ENCODE measurements at regions not wholly inside any gene's neighbourhood (a gene's known extent, or its start where the extent isn't known, plus 50 kb on each side); places are given as distances from the start of the nearest gene placed in this dataset.
"Not testable (repeated sequence)": the region's sequence is repeated elsewhere in the genome, so short reads cannot be mapped to it uniquely, and the experiment has no call there.

DNA sequence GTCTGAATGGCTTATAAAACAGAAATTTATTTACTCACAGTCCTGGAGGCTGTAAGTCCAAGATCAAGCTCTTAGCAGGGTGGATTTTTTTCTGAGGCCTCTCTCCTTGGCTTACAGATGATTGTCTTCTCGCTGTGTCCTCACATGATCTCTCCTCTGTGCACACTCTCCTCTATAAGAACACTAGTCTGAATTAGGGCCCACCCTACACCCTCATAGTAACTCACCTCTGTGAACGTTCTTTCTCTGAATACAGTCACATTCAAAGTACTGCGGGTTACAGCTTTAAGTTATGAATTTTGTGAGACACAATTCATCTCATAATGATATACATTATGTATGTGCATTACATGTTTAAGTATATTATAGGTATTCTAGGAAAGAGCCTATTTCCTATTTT lies 135.7 kb upstream of the ATXN7L3B start:
- no peak for DNase-seq

GRCh38 chr12:74403221-74403470 lies 134.5 kb upstream of the ATXN7L3B start:
- DNase-seq = not testable (repeated sequence)

DNA sequence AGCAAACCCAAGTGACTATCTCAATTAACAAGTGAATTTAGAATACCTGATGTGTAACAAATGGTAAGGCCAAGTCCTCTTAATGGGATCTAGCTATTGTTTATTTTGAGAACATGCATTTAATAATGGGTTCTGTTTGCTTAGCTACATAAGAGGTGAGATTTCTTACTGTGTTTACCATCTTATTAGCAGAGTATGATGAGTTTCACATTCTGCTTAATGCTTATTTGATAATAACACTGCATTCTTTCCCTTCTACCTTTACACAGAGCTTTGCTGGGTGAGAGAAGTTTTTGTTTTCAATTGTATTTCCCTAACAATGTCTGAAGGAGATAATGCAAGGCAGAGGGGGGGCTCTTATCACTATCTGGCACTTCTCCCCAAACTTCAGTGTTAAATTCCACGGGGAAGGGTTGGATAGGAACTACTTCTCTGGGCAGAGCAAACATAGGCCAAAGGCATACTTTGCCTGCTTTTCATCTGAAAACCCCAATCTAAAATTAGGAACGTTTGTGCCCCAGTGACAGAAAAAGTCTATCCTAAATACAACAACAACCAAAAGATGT lies 129.0 kb upstream of the ATXN7L3B start:
- no peak for DNase-seq

DNA sequence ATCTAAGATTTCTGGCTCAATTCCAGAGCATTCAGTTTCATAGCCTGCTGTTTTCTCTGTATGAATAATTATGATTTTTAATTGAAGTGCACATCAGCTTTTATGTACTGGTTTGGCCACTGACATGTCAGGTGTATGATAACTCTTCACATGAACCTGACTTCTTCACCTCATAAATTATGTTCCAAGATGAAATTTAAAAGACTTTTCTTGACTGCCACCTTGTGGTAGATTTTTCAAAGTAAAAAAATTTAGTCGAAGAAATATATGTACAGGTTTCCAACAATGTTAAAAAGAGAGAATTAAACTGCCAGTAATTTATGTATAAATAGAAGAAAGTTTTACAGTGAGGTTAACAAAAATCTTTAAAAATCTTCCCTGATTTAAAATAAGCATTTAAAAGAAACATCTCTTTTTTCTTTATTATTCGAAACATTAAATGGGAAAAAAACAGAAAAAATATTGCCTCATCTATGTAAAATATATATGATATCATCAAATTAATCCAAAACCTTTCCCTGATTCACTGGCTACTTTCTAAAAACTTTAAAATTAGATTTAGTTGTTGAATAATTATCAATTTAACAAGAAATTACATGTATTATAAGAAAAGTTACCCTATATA lies 124.9 kb upstream of the ATXN7L3B start:
- DNase-seq = no peak

DNA sequence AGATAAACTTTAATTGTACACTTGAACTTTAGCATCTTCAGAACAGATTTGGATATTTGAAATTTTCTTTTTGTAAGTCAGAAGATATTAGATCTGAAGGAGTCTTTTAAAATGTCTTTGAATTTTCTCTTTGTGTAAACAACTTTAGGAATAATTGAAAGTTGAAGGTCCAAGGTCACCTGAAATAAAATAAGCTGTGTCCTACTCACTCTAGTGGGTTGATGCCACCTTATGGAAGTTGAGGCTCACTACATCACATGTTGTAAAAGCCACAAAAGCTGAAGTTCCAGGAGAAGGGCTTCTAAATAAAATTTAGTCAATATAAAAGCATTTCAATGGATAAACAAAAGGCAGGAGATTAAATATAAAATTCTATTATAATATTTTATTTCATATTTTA lies 122.0 kb upstream of the ATXN7L3B start:
- no peak for DNase-seq

GRCh38 chr12:74418573-74418972 lies 119.1 kb upstream of the ATXN7L3B start:
- DNase-seq = no peak

- DNase-seq = no peak
Measured at GRCh38 chr12:74424778-74425177, 112.9 kb upstream of the ATXN7L3B start.

GRCh38 chr12:74426091-74426490 lies 111.5 kb upstream of the ATXN7L3B start:
- DNase-seq = no peak

DNA sequence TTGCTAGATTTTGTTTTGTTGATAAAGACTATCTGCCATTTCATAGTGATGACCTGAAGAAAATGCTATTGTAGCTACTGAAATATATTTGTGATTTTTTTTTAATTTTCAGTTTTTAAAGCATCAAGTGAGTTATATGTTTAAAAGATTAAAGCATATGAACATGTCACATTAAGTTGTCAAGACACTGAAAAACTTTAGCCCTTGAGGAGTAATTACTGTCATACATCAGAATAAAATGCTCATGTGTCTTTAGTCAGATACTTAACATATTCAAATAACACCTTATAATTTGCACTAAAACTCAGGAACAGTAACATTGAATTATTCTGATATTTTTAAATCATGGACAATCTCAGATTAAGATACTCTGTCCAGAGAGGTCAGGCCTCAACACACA lies 108.1 kb upstream of the ATXN7L3B start:
- no peak for DNase-seq

- no peak for DNase-seq
Measured at GRCh38 chr12:74431801-74432200, 105.8 kb upstream of the ATXN7L3B start.

DNA sequence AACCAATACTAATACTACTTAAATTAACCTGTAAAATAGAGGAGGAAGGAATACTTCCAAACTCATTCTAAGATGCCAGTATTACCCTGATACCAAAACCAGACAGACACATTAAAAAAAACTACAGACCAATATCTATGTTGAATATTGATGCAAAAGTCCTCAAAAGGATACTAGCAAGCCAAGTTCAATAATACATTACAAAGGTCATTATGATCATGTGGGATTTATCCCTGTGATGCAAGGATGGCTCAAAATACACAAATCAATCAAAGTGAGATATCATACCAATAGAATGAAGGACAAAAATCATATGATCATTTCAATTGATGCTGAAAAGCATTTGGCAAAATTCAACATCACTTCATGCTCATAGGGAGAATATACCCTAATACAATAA lies 97.2 kb upstream of the ATXN7L3B start:
- no peak for DNase-seq

DNA sequence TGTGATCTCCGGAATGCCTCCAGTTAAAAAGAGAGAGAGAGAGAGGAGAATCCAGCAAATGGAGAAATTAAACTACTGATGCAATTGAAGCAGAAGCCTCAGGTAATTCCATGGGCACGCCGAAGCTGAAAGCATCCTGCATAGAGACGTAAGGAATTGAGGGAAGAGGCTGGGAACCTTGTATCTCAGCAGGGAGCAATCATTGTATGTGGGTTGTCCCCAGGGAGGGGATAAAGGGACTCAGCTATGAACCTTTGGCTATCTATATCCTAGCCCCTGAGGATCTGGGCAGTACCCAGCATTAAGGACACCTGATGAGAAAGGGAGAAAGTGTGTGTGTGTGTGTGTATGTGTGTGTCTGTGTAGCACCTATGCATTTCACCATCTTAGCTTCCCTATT lies 95.8 kb upstream of the ATXN7L3B start:
- DNase-seq = no peak

DNA sequence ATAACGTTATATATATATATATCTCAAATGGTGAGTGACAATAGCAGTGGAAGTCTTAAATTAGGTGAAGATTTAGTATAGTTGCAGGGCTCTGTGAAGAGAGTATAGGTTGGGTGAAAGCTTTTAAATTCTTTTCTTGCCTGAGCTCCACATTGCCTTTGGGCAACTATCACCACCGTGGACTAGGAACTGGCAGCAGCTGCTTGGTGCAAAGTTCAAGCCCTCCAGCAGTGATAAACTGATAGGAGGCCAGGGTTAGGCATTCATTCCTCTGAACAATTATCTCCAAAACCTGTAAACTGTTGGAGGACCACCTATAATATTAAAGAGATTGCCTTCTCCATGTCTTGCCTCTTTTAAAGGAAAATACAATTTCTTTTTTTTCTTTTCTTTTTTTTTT lies 91.2 kb upstream of the ATXN7L3B start:
- DNase-seq = no peak

DNA sequence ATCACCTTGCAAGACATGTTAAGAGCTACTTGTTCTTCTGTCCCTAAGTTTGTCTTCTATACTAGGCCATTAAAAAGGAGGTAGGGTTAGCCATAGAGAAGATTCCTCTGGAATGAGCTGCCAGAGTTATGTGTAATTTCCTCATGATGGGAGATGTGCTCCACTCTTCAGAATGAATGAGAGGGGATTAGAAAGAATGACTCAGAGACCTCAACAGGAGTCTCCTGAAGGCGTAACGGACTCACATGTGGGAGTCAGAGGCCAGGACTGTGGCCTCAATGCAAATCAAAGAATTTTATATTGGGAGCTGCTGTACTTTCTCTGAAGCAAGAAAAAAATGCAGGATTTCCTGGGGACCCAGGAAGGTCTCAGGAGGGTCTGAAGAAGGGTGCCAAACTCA lies 87.8 kb upstream of the ATXN7L3B start:
- no peak for DNase-seq

- no peak for DNase-seq
Measured at GRCh38 chr12:74454109-74454508, 83.5 kb upstream of the ATXN7L3B start.

DNA sequence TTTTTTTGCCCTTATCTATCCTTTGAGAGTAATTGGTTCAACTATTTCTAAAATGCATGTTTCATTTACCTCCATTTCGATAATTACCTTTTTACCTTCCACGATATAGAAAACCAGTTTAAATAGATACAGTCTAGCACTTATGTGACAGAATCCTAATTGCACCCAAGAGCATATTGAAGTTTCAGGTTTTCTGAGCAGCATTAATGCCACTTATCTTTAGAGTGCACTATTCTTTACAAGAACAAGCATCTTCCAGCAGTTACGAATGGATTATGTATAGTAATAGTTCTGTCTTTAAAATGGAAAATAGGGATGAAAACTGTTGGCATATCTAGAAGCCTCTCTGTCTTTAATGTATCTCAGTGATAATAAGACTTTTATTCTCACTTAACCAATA lies 82.2 kb upstream of the ATXN7L3B start:
- DNase-seq = no peak

DNA sequence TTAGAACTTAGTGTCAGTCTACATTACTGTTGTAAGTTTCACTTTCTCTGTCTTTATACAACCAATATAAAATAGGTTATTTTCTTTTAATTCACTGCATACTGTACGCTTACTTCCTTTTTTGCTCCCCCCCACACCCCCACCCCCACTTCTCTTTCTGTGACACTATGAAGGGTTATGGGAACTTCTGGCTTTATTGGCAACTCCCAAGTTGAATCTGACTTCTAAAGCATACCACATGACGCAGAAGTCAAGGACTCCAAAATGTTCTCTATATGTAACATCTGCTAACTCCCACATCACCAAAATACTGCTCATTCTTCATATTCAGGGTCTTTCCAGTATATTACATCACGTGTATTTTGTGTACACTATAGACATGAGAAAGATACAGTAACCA lies 81.2 kb upstream of the ATXN7L3B start:
- no peak for DNase-seq

DNA sequence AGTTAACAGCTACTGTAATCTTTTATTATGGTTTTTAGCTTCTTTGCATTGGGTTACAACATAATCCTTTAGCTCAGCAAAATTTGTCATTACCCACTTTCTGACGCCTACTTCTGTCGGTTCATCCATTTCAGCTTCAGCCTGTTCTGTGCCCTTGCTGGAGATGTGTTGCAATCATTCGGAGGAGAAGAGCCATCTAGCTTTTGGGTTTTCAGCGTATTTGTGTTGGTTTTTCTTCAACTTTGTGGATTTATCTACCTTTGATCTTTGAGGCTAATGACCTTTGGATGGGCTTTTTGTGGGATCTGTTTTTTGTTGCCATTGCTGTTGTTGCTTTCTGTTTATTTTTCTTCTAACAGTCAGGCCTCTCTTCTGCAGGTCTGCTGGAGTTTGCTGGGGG lies 69.2 kb upstream of the ATXN7L3B start:
- no peak for DNase-seq

DNA sequence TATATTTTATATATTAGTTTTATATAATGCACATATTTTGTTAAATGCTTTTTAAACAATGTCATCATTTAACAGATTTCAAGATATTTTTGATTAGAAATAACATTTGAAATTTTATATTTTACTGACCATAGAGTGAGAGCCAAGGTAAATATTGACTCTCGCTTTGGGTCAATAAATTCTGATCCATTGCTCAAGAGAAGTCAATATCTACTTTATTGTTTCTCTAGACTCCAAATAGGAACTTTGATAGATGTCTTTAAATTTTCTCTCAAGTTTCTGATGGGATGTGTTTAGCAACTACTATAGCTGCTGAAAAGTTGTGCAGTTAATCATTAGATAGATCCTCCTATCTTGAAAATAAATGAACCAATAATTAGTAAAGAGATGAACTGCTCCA lies 61.4 kb upstream of the ATXN7L3B start:
- no peak for DNase-seq

DNA sequence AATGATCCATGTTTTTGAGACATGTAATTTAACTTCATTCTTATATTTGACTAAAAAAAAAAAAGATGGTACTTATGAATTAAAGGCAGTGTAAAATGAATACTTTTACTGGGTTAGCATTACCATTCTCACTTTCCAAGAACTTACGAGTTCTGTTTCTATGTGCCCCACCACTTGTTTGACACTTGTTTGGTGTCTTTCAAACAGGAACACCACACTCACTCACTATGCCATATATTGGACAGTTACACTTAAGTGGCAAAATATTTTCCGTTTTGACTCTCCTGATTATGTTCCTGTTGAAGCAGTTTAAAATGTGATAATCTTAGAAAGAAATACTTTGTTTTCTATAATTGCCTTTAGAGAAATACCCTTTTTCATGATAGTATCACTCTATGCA lies 56.6 kb upstream of the ATXN7L3B start:
- DNase-seq = no peak

- DNase-seq = no peak
Measured at GRCh38 chr12:74482115-74482514, 55.5 kb upstream of the ATXN7L3B start.

DNA sequence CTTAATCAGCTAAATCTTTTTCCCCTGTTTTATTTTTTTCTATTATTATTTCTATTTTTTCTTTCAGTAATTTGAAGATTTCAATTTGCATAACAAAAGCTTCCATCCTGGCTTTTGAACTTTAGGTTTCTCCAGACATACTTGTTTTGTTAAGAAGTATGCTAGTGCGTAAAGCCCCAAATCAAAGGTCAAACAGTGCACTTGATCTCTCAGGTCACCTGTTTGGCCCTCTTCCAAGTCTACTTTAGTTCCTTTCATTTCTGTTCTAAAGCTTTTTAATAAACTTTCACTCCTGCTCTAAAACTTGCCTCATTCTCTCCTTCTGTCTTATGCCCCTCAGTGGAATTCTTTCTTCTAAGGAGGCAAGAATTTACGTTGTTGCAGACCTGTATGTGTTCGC lies 54.6 kb upstream of the ATXN7L3B start:
- no peak for DNase-seq

Data from occipital lobe (tissue), 1 donor.